ENCODE measurements at regions not wholly inside any gene's neighbourhood (a gene's known extent, or its start where the extent isn't known, plus 50 kb on each side); places are given as distances from the start of the nearest gene placed in this dataset.

- Mint-ChIP-seq H3K27me3 (ENCODE audit: low read depth) (no peaks in the 10 kb centered on the region), H3K36me3 (no peaks in the 10 kb centered on the region), H3K4me1 (peaks cover 11% of the 10 kb centered on the region), H3K27ac (no peak overlapping the region), H3K4me3 (no peak overlapping the region), H3K9me3 (no peaks in the 10 kb centered on the region)
- POLR2A ChIA-PET = no interaction called here
- TF ChIP-seq ZBTB43 (CRISPR knock-in tag; IDR thresholded peaks at IDR 0.05) = no peak
- TF ChIP-seq, protein P1, sequence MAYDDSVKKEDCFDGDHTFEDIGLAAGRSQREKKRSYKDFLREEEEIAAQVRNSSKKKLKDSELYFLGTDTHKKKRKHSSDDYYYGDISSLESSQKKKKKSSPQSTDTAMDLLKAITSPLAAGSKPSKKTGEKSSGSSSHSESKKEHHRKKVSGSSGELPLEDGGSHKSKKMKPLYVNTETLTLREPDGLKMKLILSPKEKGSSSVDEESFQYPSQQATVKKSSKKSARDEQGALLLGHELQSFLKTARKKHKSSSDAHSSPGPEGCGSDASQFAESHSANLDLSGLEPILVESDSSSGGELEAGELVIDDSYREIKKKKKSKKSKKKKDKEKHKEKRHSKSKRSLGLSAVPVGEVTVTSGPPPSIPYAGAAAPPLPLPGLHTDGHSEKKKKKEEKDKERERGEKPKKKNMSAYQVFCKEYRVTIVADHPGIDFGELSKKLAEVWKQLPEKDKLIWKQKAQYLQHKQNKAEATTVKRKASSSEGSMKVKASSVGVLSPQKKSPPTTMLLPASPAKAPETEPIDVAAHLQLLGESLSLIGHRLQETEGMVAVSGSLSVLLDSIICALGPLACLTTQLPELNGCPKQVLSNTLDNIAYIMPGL (CRISPR knock-in tag; IDR thresholded peaks at IDR 0.05) = no peak
- TF ChIP-seq, protein P2, sequence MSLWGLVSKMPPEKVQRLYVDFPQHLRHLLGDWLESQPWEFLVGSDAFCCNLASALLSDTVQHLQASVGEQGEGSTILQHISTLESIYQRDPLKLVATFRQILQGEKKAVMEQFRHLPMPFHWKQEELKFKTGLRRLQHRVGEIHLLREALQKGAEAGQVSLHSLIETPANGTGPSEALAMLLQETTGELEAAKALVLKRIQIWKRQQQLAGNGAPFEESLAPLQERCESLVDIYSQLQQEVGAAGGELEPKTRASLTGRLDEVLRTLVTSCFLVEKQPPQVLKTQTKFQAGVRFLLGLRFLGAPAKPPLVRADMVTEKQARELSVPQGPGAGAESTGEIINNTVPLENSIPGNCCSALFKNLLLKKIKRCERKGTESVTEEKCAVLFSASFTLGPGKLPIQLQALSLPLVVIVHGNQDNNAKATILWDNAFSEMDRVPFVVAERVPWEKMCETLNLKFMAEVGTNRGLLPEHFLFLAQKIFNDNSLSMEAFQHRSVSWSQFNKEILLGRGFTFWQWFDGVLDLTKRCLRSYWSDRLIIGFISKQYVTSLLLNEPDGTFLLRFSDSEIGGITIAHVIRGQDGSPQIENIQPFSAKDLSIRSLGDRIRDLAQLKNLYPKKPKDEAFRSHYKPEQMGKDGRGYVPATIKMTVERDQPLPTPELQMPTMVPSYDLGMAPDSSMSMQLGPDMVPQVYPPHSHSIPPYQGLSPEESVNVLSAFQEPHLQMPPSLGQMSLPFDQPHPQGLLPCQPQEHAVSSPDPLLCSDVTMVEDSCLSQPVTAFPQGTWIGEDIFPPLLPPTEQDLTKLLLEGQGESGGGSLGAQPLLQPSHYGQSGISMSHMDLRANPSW (CRISPR knock-in tag; conservative IDR thresholded peaks at IDR 0.05; ENCODE audit: low read depth) = no peak
- ATAC-seq (no peak), DNase-seq (ENCODE audit: low spot score) (no peak)
- CTCF ChIA-PET = no interaction called here
These were observed 878.7 kb upstream of the SLITRK1 start for GRCh38 chr13:84760956-84761355.

DNA sequence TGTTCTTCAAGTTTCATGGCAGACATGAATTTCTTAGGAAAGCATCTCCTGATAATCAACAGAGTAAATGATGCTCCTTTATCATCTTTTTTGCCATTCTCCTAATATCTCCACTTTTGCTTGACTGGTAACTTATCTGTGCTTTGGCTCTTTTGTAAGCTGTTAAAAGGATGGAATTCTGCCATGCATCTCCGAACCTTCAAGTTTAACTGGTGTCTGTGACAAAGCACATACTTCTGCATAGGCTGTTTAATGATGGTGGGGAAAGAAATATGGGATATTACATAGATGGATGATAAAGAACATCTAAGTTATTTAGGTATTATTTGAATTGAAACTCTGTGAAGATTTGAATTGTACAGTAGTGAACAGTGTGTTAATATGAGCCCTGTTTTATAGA is 866.9 kb upstream of the SLITRK1 start:
- Mint-ChIP-seq H3K4me1 (no peaks in the 10 kb centered on the region), H3K36me3 (no peaks in the 10 kb centered on the region), H3K27ac (no peak overlapping the region), H3K27me3 (ENCODE audit: low read depth) (no peaks in the 10 kb centered on the region), H3K4me3 (no peak overlapping the region), H3K9me3 (no peaks in the 10 kb centered on the region)
- TF ChIP-seq HMGA2 (CRISPR knock-in tag; IDR thresholded peaks at IDR 0.05) (no peak), NFYB (CRISPR knock-in tag; conservative IDR thresholded peaks at IDR 0.05; ENCODE audit: low read depth) (no peak), IRF2 (CRISPR knock-in tag; IDR thresholded peaks at IDR 0.05; ENCODE audit: borderline replicate concordance, low read depth) (no peak), TP53 (CRISPR knock-in tag; IDR thresholded peaks at IDR 0.05) (no peak), ATF1 (CRISPR knock-in tag; IDR thresholded peaks at IDR 0.05) (no peak), ZNF121 (CRISPR knock-in tag; IDR thresholded peaks at IDR 0.05) (no peak)
- TF ChIP-seq, protein P3, sequence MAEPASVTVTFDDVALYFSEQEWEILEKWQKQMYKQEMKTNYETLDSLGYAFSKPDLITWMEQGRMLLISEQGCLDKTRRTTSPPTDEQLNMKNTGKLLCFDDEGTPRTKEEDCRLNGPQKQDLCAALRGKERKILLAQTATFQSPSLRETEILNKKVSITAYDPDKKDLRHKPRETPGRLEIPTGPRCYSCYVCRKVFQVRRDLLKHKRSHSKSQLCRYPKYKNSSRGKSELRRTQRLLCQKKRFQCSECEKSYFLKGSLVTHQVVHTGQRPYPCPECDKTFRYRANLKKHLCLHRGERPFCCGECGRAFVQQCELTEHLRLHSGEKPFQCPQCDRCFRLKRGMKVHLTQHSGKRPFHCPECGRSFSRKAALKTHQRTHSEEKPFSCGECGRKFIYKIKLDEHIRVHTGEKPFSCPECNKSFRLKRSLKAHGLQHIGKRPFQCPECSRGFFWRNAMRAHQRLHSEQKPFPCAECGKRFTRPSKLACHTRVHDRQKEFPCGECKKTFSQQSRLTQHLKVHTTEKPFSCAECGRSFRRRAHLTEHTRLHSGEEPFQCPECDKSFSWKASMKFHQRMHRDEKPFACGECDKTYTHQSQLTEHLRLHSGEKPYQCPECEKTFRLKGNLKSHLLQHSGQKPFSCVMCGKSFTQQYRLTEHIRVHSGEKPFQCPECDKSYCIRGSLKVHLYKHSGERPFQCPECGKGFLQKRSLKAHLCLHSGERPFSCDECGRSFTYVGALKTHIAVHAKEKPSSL (CRISPR knock-in tag; conservative IDR thresholded peaks at IDR 0.05) = no peak
- TF ChIP-seq, protein P4, sequence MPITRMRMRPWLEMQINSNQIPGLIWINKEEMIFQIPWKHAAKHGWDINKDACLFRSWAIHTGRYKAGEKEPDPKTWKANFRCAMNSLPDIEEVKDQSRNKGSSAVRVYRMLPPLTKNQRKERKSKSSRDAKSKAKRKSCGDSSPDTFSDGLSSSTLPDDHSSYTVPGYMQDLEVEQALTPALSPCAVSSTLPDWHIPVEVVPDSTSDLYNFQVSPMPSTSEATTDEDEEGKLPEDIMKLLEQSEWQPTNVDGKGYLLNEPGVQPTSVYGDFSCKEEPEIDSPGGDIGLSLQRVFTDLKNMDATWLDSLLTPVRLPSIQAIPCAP (CRISPR knock-in tag; IDR thresholded peaks at IDR 0.05) = no peak
- CTCF ChIA-PET = no interaction called here
- ATAC-seq = no peak
- DNase-seq (ENCODE audit: low spot score) = no peak
- POLR2A ChIA-PET = no interaction called here

GRCh38 chr13:84745051-84745551 is 862.8 kb upstream of the SLITRK1 start:
- ChIA-PET CTCF (no interaction called here), POLR2A (no interaction called here)
- no peaks in the 10 kb centered on the region for H3K27me3 Mint-ChIP-seq (ENCODE audit: low read depth)
- H3K36me3 Mint-ChIP-seq = no peaks in the 10 kb centered on the region
- no peaks in the 10 kb centered on the region for H3K9me3 Mint-ChIP-seq
- H3K4me3 Mint-ChIP-seq = no peak overlapping the region
- ATAC-seq (no peak), DNase-seq (ENCODE audit: low spot score) (no peak)
- H3K4me1 Mint-ChIP-seq = no peaks in the 10 kb centered on the region
- no peak overlapping the region for H3K27ac Mint-ChIP-seq
- TF ChIP-seq PRDM15 (CRISPR knock-in tag; IDR thresholded peaks at IDR 0.05) = no peak
- TF ChIP-seq, protein P5, sequence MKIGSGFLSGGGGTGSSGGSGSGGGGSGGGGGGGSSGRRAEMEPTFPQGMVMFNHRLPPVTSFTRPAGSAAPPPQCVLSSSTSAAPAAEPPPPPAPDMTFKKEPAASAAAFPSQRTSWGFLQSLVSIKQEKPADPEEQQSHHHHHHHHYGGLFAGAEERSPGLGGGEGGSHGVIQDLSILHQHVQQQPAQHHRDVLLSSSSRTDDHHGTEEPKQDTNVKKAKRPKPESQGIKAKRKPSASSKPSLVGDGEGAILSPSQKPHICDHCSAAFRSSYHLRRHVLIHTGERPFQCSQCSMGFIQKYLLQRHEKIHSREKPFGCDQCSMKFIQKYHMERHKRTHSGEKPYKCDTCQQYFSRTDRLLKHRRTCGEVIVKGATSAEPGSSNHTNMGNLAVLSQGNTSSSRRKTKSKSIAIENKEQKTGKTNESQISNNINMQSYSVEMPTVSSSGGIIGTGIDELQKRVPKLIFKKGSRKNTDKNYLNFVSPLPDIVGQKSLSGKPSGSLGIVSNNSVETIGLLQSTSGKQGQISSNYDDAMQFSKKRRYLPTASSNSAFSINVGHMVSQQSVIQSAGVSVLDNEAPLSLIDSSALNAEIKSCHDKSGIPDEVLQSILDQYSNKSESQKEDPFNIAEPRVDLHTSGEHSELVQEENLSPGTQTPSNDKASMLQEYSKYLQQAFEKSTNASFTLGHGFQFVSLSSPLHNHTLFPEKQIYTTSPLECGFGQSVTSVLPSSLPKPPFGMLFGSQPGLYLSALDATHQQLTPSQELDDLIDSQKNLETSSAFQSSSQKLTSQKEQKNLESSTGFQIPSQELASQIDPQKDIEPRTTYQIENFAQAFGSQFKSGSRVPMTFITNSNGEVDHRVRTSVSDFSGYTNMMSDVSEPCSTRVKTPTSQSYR (CRISPR knock-in tag; IDR thresholded peaks at IDR 0.05) = no peak
- TF ChIP-seq, protein P6, sequence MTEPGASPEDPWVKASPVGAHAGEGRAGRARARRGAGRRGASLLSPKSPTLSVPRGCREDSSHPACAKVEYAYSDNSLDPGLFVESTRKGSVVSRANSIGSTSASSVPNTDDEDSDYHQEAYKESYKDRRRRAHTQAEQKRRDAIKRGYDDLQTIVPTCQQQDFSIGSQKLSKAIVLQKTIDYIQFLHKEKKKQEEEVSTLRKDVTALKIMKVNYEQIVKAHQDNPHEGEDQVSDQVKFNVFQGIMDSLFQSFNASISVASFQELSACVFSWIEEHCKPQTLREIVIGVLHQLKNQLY (CRISPR knock-in tag; IDR thresholded peaks at IDR 0.05) = no peak
- no peak for TF ChIP-seq TP53 (CRISPR knock-in tag; IDR thresholded peaks at IDR 0.05)
